ENCODE measurements at regions not wholly inside any gene's neighbourhood (a gene's known extent, or its start where the extent isn't known, plus 50 kb on each side); places are given as distances from the start of the nearest gene placed in this dataset.

- Histone ChIP-seq H2AFZ (ENCODE audit: low read length) (no peak overlapping the region), H3K79me2 (ENCODE audit: insufficient read depth, low read length) (no peaks in the 10 kb centered on the region), H3K4ac (ENCODE audit: low read depth, low read length) (no peak overlapping the region), H3K9me3 (ENCODE audit: control insufficient read depth, low read depth, low read length) (no peaks in the 10 kb centered on the region), H3K18ac (ENCODE audit: insufficient read length, low read depth, low read length) (no peak overlapping the region), H3K27ac (ENCODE audit: insufficient read length, low read depth, low read length) (no peak overlapping the region), H2AK5ac (ENCODE audit: insufficient read length, low read length) (no peak overlapping the region), H4K20me1 (ENCODE audit: control insufficient read depth, insufficient read depth, insufficient read length) (no peaks in the 10 kb centered on the region), H4K91ac (ENCODE audit: insufficient read length, low read depth, low read length) (no peak overlapping the region), H3K4me1 (ENCODE audit: insufficient read depth, low read length) (peaks cover 2% of the 10 kb centered on the region; the same call in 1 of the 2 replicates), H3K9ac (ENCODE audit: extremely low read depth, insufficient read length, low read length) (no peak overlapping the region), H3K23me2 (ENCODE audit: insufficient read length, low read depth, low read length, poor library complexity, severe bottlenecking) (no peaks in the 10 kb centered on the region), H3K56ac (ENCODE audit: insufficient read length, low read depth, low read length) (no peak overlapping the region), H3K79me1 (ENCODE audit: insufficient read depth, low read depth, low read length, poor library complexity, severe bottlenecking) (no peaks in the 10 kb centered on the region), H3K23ac (ENCODE audit: insufficient read length, low read depth, low read length) (no peak overlapping the region), H2BK15ac (ENCODE audit: low read depth, low read length) (no peak overlapping the region), H2BK5ac (ENCODE audit: insufficient read length, low read length) (no peak overlapping the region), H4K8ac (replicated peaks; ENCODE audit: insufficient read length, low read depth, low read length) (no peak overlapping the region), H3T11ph (ENCODE audit: low read length) (no peak overlapping the region), H2BK12ac (ENCODE audit: insufficient read length, low read depth, low read length) (no peak overlapping the region), H3K4me2 (ENCODE audit: insufficient read depth, insufficient read length, low read length) (no peak overlapping the region), H3K27me3 (ENCODE audit: insufficient read depth, low read length) (no peaks in the 10 kb centered on the region), H4K5ac (ENCODE audit: insufficient read length, low read depth, low read length) (no peak overlapping the region), H2BK20ac (ENCODE audit: low read depth, low read length, poor library complexity, severe bottlenecking) (no peak overlapping the region), H2BK120ac (ENCODE audit: low read depth, low read length, poor library complexity, severe bottlenecking) (no peak overlapping the region), H3K14ac (ENCODE audit: insufficient read depth, low read length) (no peak overlapping the region)
- no peak for DNase-seq
- Mint-ChIP-seq H3K27ac (no peak overlapping the region), H3K4me1 (peaks cover 7 to 11% of the 10 kb centered on the region in 2 experiments), H3K27me3 (ENCODE audit: low read depth) (no peaks in the 10 kb centered on the region; the same call in none of the 2 replicates), H3K36me3 (ENCODE audit: insufficient read depth in 1 of 3, low read depth in 3 of 3) (no peaks in the 10 kb centered on the region), H3K9me3 (no peaks in the 10 kb centered on the region), H3K4me3 (no peak overlapping the region)
- no peak for TF ChIP-seq CTCF (conservative IDR thresholded peaks at IDR 0.05)
- no CpG with 5 or more reads among the region's 3 CpGs for WGBS (ENCODE audit: extremely low coverage, insufficient read length, low lambda C conversion rate)
These were observed 161.8 kb upstream of the MTPN start for GRCh38 chr7:136138991-136139390.
